ENCODE measurements at regions not wholly inside any gene's neighbourhood (a gene's known extent, or its start where the extent isn't known, plus 50 kb on each side); places are given as distances from the start of the nearest gene placed in this dataset.

DNA sequence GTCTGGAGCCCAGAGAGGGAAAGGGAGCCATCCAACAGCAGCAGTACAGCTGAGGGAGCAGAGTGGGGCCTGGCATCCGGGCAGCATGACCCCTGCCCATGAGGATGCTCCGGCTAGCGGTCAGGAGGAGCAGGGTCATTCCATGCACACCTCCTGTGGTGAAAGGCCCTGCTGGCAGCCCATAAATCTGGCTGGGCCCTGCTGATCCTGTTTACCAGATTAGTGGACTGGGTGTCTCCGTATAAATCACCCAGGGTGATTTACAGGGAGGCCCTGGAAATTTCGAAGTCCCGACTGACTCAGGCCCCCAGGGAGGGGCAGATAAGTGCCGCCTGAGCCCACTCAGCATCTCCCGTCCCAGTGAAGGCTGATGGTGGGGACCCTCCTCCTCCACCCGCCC is 117.6 kb upstream of the HAND1 start:
- H3K36me3 ChIP-seq (ENCODE audit: control insufficient read depth in 4 of 4, insufficient read depth in 3 of 4, low read depth in 1 of 4, low read length in 3 of 4), result no peaks in the 10 kb centered on the region
- H3K4me1 ChIP-seq (ENCODE audit: control insufficient read depth in 4 of 4, insufficient read depth in 4 of 4, low read length in 3 of 4), result no peaks in the 10 kb centered on the region
- WGBS, result 68% methylated on average over 9 of the region's 9 CpGs
- H3K27me3 ChIP-seq (ENCODE audit: control insufficient read depth in 4 of 4, insufficient read depth in 4 of 4, low read length in 3 of 4), result peaks cover 0 to 4% (median 0%) of the 10 kb centered on the region in 4 donors
- no peaks in the 10 kb centered on the region for H3K9me3 ChIP-seq (ENCODE audit: control insufficient read depth in 4 of 4, low read length in 3 of 4)
- DNase-seq (ENCODE audit: low spot score), result no peak
- no peak overlapping the region for H3K9ac ChIP-seq (ENCODE audit: low read depth in 1 of 2, low read length in 2 of 2)
- no peak overlapping the region for H3K4me3 ChIP-seq (ENCODE audit: low read depth in 1 of 3, low read length in 3 of 3)
- TF ChIP-seq TAF1 (conservative IDR thresholded peaks at IDR 0.05), result no peak
- no peak for TF ChIP-seq RAD21 (IDR thresholded peaks at IDR 0.05)
- no peak for TF ChIP-seq YY1 (IDR thresholded peaks at IDR 0.05)
- no peak for TF ChIP-seq SP1 (IDR thresholded peaks at IDR 0.05)
- TF ChIP-seq, protein P1, sequence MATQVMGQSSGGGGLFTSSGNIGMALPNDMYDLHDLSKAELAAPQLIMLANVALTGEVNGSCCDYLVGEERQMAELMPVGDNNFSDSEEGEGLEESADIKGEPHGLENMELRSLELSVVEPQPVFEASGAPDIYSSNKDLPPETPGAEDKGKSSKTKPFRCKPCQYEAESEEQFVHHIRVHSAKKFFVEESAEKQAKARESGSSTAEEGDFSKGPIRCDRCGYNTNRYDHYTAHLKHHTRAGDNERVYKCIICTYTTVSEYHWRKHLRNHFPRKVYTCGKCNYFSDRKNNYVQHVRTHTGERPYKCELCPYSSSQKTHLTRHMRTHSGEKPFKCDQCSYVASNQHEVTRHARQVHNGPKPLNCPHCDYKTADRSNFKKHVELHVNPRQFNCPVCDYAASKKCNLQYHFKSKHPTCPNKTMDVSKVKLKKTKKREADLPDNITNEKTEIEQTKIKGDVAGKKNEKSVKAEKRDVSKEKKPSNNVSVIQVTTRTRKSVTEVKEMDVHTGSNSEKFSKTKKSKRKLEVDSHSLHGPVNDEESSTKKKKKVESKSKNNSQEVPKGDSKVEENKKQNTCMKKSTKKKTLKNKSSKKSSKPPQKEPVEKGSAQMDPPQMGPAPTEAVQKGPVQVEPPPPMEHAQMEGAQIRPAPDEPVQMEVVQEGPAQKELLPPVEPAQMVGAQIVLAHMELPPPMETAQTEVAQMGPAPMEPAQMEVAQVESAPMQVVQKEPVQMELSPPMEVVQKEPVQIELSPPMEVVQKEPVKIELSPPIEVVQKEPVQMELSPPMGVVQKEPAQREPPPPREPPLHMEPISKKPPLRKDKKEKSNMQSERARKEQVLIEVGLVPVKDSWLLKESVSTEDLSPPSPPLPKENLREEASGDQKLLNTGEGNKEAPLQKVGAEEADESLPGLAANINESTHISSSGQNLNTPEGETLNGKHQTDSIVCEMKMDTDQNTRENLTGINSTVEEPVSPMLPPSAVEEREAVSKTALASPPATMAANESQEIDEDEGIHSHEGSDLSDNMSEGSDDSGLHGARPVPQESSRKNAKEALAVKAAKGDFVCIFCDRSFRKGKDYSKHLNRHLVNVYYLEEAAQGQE (IDR thresholded peaks at IDR 0.05), result no peak
- H3K27ac ChIP-seq (ENCODE audit: low read depth in 1 of 2, low read length in 2 of 2), result no peak overlapping the region

DNA sequence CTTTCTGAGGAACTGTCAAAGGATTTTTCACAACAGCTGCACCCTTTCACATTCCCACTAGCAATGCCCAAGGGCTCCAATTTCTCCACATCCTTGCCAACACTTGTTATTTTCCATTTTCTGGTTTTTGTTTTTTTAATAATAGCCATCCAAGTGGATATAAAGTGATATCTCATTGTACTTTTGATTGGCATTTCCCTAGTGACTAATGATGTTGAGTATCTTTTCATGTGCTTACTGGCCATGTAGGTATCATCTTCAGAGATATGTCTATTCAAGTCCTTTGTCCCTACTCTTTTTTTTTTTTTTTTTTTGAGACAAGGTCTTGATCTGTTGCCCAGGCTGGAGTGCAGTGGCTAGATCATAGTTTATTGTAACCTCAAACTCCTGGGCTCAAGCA is 115.8 kb upstream of the HAND1 start:
- Histone ChIP-seq H3K9me3 (ENCODE audit: control insufficient read depth in 4 of 4, low read length in 3 of 4) (no peaks in the 10 kb centered on the region), H3K9ac (ENCODE audit: low read depth in 1 of 2, low read length in 2 of 2) (no peak overlapping the region), H3K27me3 (ENCODE audit: control insufficient read depth in 4 of 4, insufficient read depth in 4 of 4, low read length in 3 of 4) (peaks cover 0 to 4% (median 0%) of the 10 kb centered on the region in 4 donors), H3K36me3 (ENCODE audit: control insufficient read depth in 4 of 4, insufficient read depth in 3 of 4, low read depth in 1 of 4, low read length in 3 of 4) (no peaks in the 10 kb centered on the region), H3K4me3 (ENCODE audit: low read depth in 1 of 3, low read length in 3 of 3) (no peak overlapping the region), H3K27ac (ENCODE audit: low read depth in 1 of 2, low read length in 2 of 2) (no peak overlapping the region), H3K4me1 (ENCODE audit: control insufficient read depth in 4 of 4, insufficient read depth in 4 of 4, low read length in 3 of 4) (no peaks in the 10 kb centered on the region)
- TF ChIP-seq FOXA1 (IDR thresholded peaks at IDR 0.05) (no peak), HNF4G (IDR thresholded peaks at IDR 0.05) (no peak), FOXA2 (IDR thresholded peaks at IDR 0.05) (no peak), EGR1 (IDR thresholded peaks at IDR 0.05; ENCODE audit: low read depth in 2 of 2) (no peak), RAD21 (IDR thresholded peaks at IDR 0.05) (no peak)
- DNase-seq (ENCODE audit: low spot score), result no peak

DNA sequence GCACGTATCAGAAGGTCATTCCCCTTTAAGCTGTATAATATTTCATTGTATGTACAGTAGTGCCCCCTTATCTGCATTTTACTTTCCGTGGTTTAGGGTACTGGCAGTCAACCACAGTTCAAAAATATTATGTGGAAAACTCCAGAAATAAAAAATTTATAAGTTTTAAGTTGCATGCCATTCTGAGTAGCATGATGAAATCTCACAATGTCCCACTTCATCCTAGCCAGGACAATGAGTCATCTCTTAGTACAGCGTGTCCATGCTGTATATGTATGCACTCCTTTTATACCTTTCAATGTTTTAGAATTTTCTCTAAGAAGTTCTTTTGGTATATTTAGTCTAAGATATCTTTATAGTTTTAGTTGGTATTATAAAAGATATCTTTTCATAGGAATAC is 115.0 kb upstream of the HAND1 start:
- Histone ChIP-seq H3K27ac (ENCODE audit: low read depth in 1 of 2, low read length in 2 of 2) (no peak overlapping the region), H3K9ac (ENCODE audit: low read depth in 1 of 2, low read length in 2 of 2) (no peak overlapping the region), H3K4me1 (ENCODE audit: control insufficient read depth in 4 of 4, insufficient read depth in 4 of 4, low read length in 3 of 4) (no peaks in the 10 kb centered on the region), H3K4me3 (ENCODE audit: low read depth in 1 of 3, low read length in 3 of 3) (no peak overlapping the region), H3K27me3 (ENCODE audit: control insufficient read depth in 4 of 4, insufficient read depth in 4 of 4, low read length in 3 of 4) (peaks cover 0 to 4% (median 0%) of the 10 kb centered on the region in 4 donors), H3K36me3 (ENCODE audit: control insufficient read depth in 4 of 4, insufficient read depth in 3 of 4, low read depth in 1 of 4, low read length in 3 of 4) (no peaks in the 10 kb centered on the region), H3K9me3 (ENCODE audit: control insufficient read depth in 4 of 4, low read length in 3 of 4) (no peaks in the 10 kb centered on the region)
- 76% methylated on average over 3 of the region's 3 CpGs for WGBS
- TF ChIP-seq HNF4G (IDR thresholded peaks at IDR 0.05) (no peak), NR2F2 (IDR thresholded peaks at IDR 0.05) (no peak), JUND (IDR thresholded peaks at IDR 0.05) (no peak), EGR1 (IDR thresholded peaks at IDR 0.05; ENCODE audit: low read depth in 2 of 2) (no peak), TAF1 (conservative IDR thresholded peaks at IDR 0.05) (no peak), RAD21 (IDR thresholded peaks at IDR 0.05) (no peak)
- TF ChIP-seq, protein P2, sequence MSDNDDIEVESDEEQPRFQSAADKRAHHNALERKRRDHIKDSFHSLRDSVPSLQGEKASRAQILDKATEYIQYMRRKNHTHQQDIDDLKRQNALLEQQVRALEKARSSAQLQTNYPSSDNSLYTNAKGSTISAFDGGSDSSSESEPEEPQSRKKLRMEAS (IDR thresholded peaks at IDR 0.05), result no peak
- TF ChIP-seq, protein P3, sequence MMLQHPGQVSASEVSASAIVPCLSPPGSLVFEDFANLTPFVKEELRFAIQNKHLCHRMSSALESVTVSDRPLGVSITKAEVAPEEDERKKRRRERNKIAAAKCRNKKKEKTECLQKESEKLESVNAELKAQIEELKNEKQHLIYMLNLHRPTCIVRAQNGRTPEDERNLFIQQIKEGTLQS (IDR thresholded peaks at IDR 0.05), result no peak
- TF ChIP-seq, protein P4, sequence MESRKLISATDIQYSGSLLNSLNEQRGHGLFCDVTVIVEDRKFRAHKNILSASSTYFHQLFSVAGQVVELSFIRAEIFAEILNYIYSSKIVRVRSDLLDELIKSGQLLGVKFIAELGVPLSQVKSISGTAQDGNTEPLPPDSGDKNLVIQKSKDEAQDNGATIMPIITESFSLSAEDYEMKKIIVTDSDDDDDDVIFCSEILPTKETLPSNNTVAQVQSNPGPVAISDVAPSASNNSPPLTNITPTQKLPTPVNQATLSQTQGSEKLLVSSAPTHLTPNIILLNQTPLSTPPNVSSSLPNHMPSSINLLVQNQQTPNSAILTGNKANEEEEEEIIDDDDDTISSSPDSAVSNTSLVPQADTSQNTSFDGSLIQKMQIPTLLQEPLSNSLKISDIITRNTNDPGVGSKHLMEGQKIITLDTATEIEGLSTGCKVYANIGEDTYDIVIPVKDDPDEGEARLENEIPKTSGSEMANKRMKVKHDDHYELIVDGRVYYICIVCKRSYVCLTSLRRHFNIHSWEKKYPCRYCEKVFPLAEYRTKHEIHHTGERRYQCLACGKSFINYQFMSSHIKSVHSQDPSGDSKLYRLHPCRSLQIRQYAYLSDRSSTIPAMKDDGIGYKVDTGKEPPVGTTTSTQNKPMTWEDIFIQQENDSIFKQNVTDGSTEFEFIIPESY (IDR thresholded peaks at IDR 0.05), result no peak
- no peak for DNase-seq (ENCODE audit: low spot score)

Data from liver (tissue), 7 donors.